Left lobe of liver (tissue), 2 donors: ENCODE measurements at regions not wholly inside any gene's neighbourhood (a gene's known extent, or its start where the extent isn't known, plus 50 kb on each side); places are given as distances from the start of the nearest gene placed in this dataset.

Experiments used
- ATAC-seq: fragments of 200-7000 bp; cut with Tn5 transposase; one replicate; pipeline ENCODE4 v1.9.1; 2020; ENCODE audit warnings: mild to moderate bottlenecking, moderate library complexity
- DNase-seq: peaks from one replicate; pipeline ENCODE4 v3.0.0-alpha.2; 2020; ENCODE audit warnings: low spot score
- donor health status: DM: no; HTN: no; CAD: no; lungs with moderate emphysema.
- donor health status: DM: no; HTN: yes; CAD: no.

GRCh38 chr10:60728056-60728455 is 50.2 kb upstream of the CDK1 start:
- DNase-seq (no peak), ATAC-seq (no peak)

- no peak for ATAC-seq
- no peak for DNase-seq
Measured at GRCh38 chr10:60726257-60726656, 52.0 kb upstream of the CDK1 start.

- DNase-seq (no peak), ATAC-seq (no peak)
Measured at GRCh38 chr10:60722623-60723022, 55.7 kb upstream of the CDK1 start.

GRCh38 chr10:60719721-60720120 is 58.6 kb upstream of the CDK1 start:
- DNase-seq (no peak), ATAC-seq (no peak)

GRCh38 chr10:60718886-60719285 is 59.4 kb upstream of the CDK1 start:
- ATAC-seq (no peak), DNase-seq (no peak)

GRCh38 chr10:60717852-60718251 is 60.4 kb upstream of the CDK1 start:
- DNase-seq (no peak), ATAC-seq (no peak)

- DNase-seq, result no peak
- no peak for ATAC-seq
Measured at GRCh38 chr10:60714233-60714632, 64.0 kb upstream of the CDK1 start.

- DNase-seq (no peak), ATAC-seq (no peak)
Measured at GRCh38 chr10:60711496-60711895, 66.8 kb upstream of the CDK1 start.

- DNase-seq (no peak), ATAC-seq (no peak)
Measured at GRCh38 chr10:60710041-60710440, 68.2 kb upstream of the CDK1 start.

- ATAC-seq, result no peak
- no peak for DNase-seq
Measured at GRCh38 chr10:60708666-60709065, 69.6 kb upstream of the CDK1 start.

GRCh38 chr10:60707841-60708240 is 70.4 kb upstream of the CDK1 start:
- DNase-seq (no peak), ATAC-seq (no peak)

GRCh38 chr10:60706146-60706545 is 72.1 kb upstream of the CDK1 start:
- no peak for ATAC-seq

GRCh38 chr10:60705376-60705775 is 72.9 kb upstream of the CDK1 start:
- DNase-seq (no peak), ATAC-seq (no peak)

More at GRCh38 chr10:60706146-60706545, 72.1 kb upstream of the CDK1 start:
- DNase-seq, result no peak

GRCh38 chr10:60704471-60704870 is 73.8 kb upstream of the CDK1 start:
- ATAC-seq (no peak), DNase-seq (no peak)

- DNase-seq (no peak), ATAC-seq (no peak)
Measured at GRCh38 chr10:60703266-60704041, 74.8 kb upstream of the CDK1 start.

GRCh38 chr10:60687679-60688078 is 90.6 kb upstream of the CDK1 start:
- no peak for DNase-seq

GRCh38 chr10:60684091-60684490 is 94.2 kb upstream of the CDK1 start:
- no peak for ATAC-seq

More at GRCh38 chr10:60687679-60688078, 90.6 kb upstream of the CDK1 start:
- ATAC-seq, result no peak

GRCh38 chr10:60681103-60681502 is 97.2 kb upstream of the CDK1 start:
- no peak for DNase-seq

More at GRCh38 chr10:60684091-60684490, 94.2 kb upstream of the CDK1 start:
- no peak for DNase-seq

GRCh38 chr10:60679388-60679990 is 98.8 kb upstream of the CDK1 start:
- DNase-seq (no peak), ATAC-seq (no peak)

More at GRCh38 chr10:60681103-60681502, 97.2 kb upstream of the CDK1 start:
- no peak for ATAC-seq

- no peak for DNase-seq
- no peak for ATAC-seq
Measured at GRCh38 chr10:60678978-60679377, 99.3 kb upstream of the CDK1 start.

GRCh38 chr10:60677531-60678129 is 100.6 kb upstream of the CDK1 start:
- DNase-seq, result no peak
- peak; percentile 82 for ATAC-seq

- DNase-seq (no peak), ATAC-seq (no peak)
Measured at GRCh38 chr10:60675236-60675635, 103.0 kb upstream of the CDK1 start.
